Heart left ventricle (tissue), 16 donors: ENCODE measurements at regions not wholly inside any gene's neighbourhood (a gene's known extent, or its start where the extent isn't known, plus 50 kb on each side); places are given as distances from the start of the nearest gene placed in this dataset.

Experiments
- ATAC-seq, 4 donors: fragments of 200-7000 bp; cut with Tn5 transposase; one replicate each; pipeline ENCODE4 v1.9.1; 2020 to 2022; ENCODE audit warnings: moderate library complexity in 4 of 4, mild to moderate bottlenecking in 3 of 4, moderate number of reproducible peaks in 1 of 4
- DNase-seq, 5 donors: peaks; one replicate each; pipeline ENCODE4 v3.0.0-alpha.2; 2020
- H3K27ac ChIP-seq, 12 donors: fragments of 200-600 bp; sonication (generic) in 4 of 12; one replicate each; pipeline versions ENCODE4 v1.5.0 to v1.8.0; 2016 to 2022; ENCODE audit warnings: mild to moderate bottlenecking in 2 of 12
- H3K27me3 ChIP-seq, 9 donors: fragments of 200-600 bp; sonication (generic) in 2 of 9; one replicate each; pipeline versions ENCODE4 v1.5.1 to v1.8.0; 2016 to 2022; ENCODE audit warnings: mild to moderate bottlenecking in 3 of 9
- H3K36me3 ChIP-seq, 9 donors: fragments of 200-600 bp; sonication (generic) in 2 of 9; one replicate each; pipeline versions ENCODE4 v1.5.0 to v1.8.0; 2018 to 2022; ENCODE audit warnings: mild to moderate bottlenecking in 2 of 9
- H3K4me1 ChIP-seq, 12 donors: fragments of 200-600 bp; sonication (generic) in 4 of 12; one replicate each; pipeline versions ENCODE4 v1.5.0 to v1.8.0; 2016 to 2022; ENCODE audit warnings: mild to moderate bottlenecking in 3 of 12
- H3K4me3 ChIP-seq, 12 donors: fragments of 200-600 bp; sonication (generic) in 4 of 12; one replicate each; pipeline versions ENCODE4 v1.5.0 to v1.8.0; 2017 to 2022; ENCODE audit warnings: mild to moderate bottlenecking in 9 of 12, moderate library complexity in 4 of 12
- H3K9me3 ChIP-seq, 12 donors: fragments of 200-600 bp; sonication (generic) in 4 of 12; one replicate each; pipeline versions ENCODE4 v1.5.0 to v1.8.0; 2016 to 2022; ENCODE audit warnings: mild to moderate bottlenecking in 1 of 12
- CTCF ChIP-seq, 12 donors: fragments of 200-600 bp; sonication (generic) in 4 of 12; IDR thresholded peaks; one replicate each; pipeline versions ENCODE4 v1.5.0 to v1.8.0; 2018 to 2022; ENCODE audit warnings: antibody characterized with exemption in 12 of 12, mild to moderate bottlenecking in 5 of 12
- POLR2A ChIP-seq, 2 donors: fragments of 450-650 bp; IDR thresholded peaks; one replicate each; pipeline ENCODE4 v1.6.1; 2017; ENCODE audit warnings: antibody characterized with exemption in 2 of 2, mild to moderate bottlenecking in 2 of 2, moderate library complexity in 2 of 2
- WGBS, 4 donors: extraction: QIAGEN DNeasy Blood & Tissue Kit in 2 of 4; methylation state at CpG; one replicate each; pipeline versions ENCODE4 v1.1.5 to v1.1.7; 2013 to 2018; 5-methylcytosine and 5-hydroxymethylcytosine counted together
- intact Hi-C, 10 donors: fragments of 100-400 bp; cut with DNase I; formaldehyde crosslinking; loops; one replicate each; pipeline versions ENCODE4 v1.11.1 to v1.14.2; 2022
- donor health status: ischemic (EF 13 %, LVEDD 7.1; RV severe dilation, severe dysfunction).
- donor health status: healthy with polysubstance abuse.
- donor health status: DM: no; HTN: yes; CAD: no.
- donor health status: DM: no; HTN: no; CAD: no.
- donor health status: ischemic (EF 25% LVEDD 6.9; RV normal size, moderate dysfunction).
- donor health status: ischemic (EF 25% LVEDD 5.7; RV mildly dilated, moderate dysfunction).
- donor health status: healthy.
- donor health status: DM: yes; HTN: yes; CAD: no.
- donor health status: ischemic (EF 35%, LVEDD 5.7; RV mildly dilated, moderate dysfunction).
- donor health status: nonischemic (EF 11% LVEDD 7.7; RV severe dilation, severe dysfunction).
- donor health status: DM: yes; HTN: yes; CAD: no.
- donor health status: PGD.
- donor health status: ischemic (EF 29% LVEDD 5.4; RV normal size, mild dysfunction).
- donor health status: nonischemic (EF 23%, LVEDD 6.1; RV moderate dilation, normal function).

DNA sequence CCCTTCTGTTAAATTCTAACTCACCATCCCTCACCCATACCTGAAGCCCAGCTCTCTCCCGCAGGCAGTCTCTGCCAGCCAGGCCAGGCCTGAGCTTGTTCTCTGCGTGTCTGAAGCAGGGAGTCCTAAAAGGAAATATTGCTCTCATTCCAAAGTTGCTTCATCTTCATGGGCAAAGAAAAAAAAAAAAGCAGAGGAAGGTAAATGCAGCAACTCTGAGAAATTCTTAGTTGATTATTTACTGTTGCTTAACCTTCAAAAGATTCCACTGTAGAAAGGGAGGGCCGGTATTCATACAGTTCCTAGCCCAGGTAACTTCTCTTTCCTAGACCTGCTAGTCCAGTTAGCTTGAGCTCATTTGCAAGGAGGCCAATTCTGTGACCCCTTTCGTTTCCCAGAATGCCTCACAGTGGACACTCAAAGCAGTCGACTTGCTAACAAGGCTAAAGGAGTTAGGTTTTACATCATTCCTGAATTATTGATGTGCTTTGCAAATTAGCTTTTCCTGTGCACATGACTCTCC lies 193.5 kb upstream of the EEA1 start:
- intact Hi-C loops: loop anchor here in 1 of 10 donors (10.0 kb wide), 1 partner anchor 128 kb away; no protein-coding TSS in a partner anchor
- no peaks in the 10 kb centered on the region for H3K36me3 ChIP-seq
- H3K4me3 ChIP-seq: no peak overlapping the region
- ATAC-seq (no peak), DNase-seq (no peak)
- peaks cover 0 to 12% (median 7%) of the 10 kb centered on the region in 12 donors for H3K4me1 ChIP-seq
- H3K9me3 ChIP-seq: no peaks in the 10 kb centered on the region
- H3K27me3 ChIP-seq: no peaks in the 10 kb centered on the region
- WGBS, 4 donors: 74 to 80% (median 78%) methylated on average over 5 of the region's 5 CpGs
- no peak overlapping the region for H3K27ac ChIP-seq
- TF ChIP-seq POLR2A (IDR thresholded peaks at IDR 0.05) (no peak), CTCF (IDR thresholded peaks at IDR 0.05) (no peak)

DNA sequence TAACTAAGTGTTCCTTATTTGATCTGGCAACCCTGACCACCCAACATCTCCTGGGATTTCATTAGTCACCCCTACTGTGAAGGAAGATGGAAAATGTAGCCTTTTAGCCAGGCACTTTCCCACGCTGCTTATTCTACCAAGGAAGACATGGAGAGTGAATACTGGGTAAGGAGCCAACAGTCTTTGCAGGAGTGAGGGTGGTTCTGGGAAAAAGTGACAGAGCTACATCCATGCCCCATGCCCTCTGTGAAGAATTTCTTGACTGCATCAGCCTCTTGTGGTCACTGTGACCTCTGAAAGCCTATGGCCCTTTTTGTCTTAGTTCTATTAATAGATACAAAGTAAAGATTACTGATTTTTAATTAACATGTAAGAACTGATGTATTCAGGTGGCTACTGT lies 196.0 kb upstream of the EEA1 start:
- intact Hi-C loops: loop anchor here in 9 of 10 donors (5.0 to 10.0 kb wide), 7 partner anchors 47 to 138 kb away; no protein-coding TSS in a partner anchor
- H3K27me3 ChIP-seq: no peaks in the 10 kb centered on the region
- no peaks in the 10 kb centered on the region for H3K36me3 ChIP-seq
- H3K4me3 ChIP-seq: no peak overlapping the region
- no peaks in the 10 kb centered on the region for H3K9me3 ChIP-seq
- ATAC-seq (no peak), DNase-seq (no peak)
- WGBS, 4 donors: 67 to 95% (median 86%) methylated on average over 1 of the region's 1 CpG
- H3K27ac ChIP-seq: peak overlapping the region in 1 of 12 donors; percentile 87
- H3K4me1 ChIP-seq: peaks cover 0 to 21% (median 11%) of the 10 kb centered on the region in 12 donors
- TF ChIP-seq CTCF (IDR thresholded peaks at IDR 0.05) (no peak), POLR2A (IDR thresholded peaks at IDR 0.05) (no peak)

DNA sequence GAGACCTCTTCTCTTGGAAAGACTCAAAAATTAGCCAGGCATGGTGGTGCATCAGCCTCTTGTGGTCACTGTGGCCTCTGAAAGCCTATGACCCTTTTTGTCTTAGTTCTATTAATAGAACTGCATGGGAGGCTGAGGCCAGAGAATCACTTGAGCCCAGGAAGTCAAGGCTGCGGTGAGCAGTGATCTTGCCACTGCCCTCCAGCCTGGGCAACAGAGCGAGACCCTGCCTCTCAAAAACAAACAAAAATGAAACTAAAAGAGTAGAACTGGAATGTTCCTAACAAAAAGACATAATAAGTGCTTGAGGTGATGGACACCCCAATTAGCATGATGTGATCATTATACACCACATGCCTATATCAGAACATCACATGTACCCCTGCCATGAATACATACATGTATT lies 197.0 kb upstream of the EEA1 start:
- Histone ChIP-seq H3K9me3 (no peaks in the 10 kb centered on the region), H3K4me3 (no peak overlapping the region), H3K27ac (peak overlapping the region in 9 of 12 donors; percentile 55 to 92 (median 78)), H3K4me1 (peaks cover 0 to 27% (median 13%) of the 10 kb centered on the region in 12 donors), H3K27me3 (no peaks in the 10 kb centered on the region), H3K36me3 (no peaks in the 10 kb centered on the region)
- ATAC-seq (no peak), DNase-seq (no peak)
- intact Hi-C loops: loop anchor here in 9 of 10 donors (2.0 to 10.0 kb wide), 10 partner anchors 46 to 251 kb away; partner anchors contain the start of gene NUDT4 (in 1 of the 9)
- TF ChIP-seq POLR2A (IDR thresholded peaks at IDR 0.05) (no peak), CTCF (IDR thresholded peaks at IDR 0.05) (no peak)
- WGBS, 4 donors: 88 to 98% (median 93%) methylated on average over 2 of the region's 2 CpGs

DNA sequence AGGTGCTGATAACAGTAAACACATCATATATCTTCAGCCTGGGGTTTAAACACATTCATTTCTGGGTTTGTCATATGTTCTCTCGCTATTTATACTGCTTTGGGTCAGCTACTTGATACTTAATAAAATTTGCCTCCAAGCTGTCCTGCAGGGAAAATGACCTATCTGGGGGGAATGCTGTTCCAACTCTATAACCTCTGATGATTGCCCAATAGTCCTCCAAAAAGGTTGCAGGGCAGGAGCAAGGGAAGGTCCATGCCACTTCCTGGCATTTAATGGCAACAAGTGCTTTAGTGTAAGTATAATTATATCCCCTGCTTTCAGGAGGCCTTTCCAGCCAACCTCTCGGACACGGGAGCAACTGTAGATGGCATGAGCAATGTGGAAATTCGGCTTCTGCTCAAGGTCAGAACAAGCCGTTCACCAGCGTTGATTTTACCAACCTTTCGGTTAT lies 198.0 kb upstream of the EEA1 start:
- intact Hi-C loops: loop anchor here in 9 of 10 donors (1.0 to 10.0 kb wide), 13 partner anchors 45 to 250 kb away; partner anchors contain the start of gene NUDT4 (in 2 of the 9)
- TF ChIP-seq POLR2A (IDR thresholded peaks at IDR 0.05): no peak
- TF ChIP-seq CTCF (IDR thresholded peaks at IDR 0.05): no peak
- DNase-seq (peak in 2 of 5 donors; percentile 59 to 75), ATAC-seq (peak; percentile 39 to 76 (median 64))
- Histone ChIP-seq H3K4me3 (no peak overlapping the region), H3K9me3 (no peaks in the 10 kb centered on the region), H3K4me1 (peaks cover 0 to 27% (median 14%) of the 10 kb centered on the region in 12 donors), H3K27me3 (no peaks in the 10 kb centered on the region), H3K27ac (peak overlapping the region; percentile 61 to 92 (median 81)), H3K36me3 (no peaks in the 10 kb centered on the region)
- 53 to 61% (median 61%) methylated on average over 7 of the region's 7 CpGs for WGBS, 4 donors
